Femur (tissue), 1 donor: ENCODE measurements at regions not wholly inside any gene's neighbourhood (a gene's known extent, or its start where the extent isn't known, plus 50 kb on each side); places are given as distances from the start of the nearest gene placed in this dataset.
"Not testable (repeated sequence)": the region's sequence is repeated elsewhere in the genome, so short reads cannot be mapped to it uniquely, and the experiment has no call there.

Experiments used
- DNase-seq: peaks from one replicate; pipeline ENCODE4 v3.0.0-alpha.2; 2017

DNA sequence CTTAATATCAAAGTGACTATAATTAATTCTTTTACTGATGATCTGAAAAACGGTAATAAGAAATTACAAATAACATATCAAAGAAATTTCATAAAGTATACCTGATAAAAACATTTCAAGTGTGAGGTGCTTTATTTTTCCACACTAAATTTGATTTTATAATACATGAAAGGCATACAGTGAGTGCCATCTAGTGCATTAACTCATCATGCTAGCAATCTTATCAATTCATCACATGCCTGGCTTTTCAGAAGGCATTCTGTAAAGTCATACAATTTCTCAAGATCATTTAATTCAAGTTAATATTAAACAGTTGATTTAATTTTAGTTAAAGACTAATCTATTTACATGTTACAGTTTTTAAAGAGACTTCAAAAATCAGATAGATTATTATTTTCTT is 1020.9 kb downstream of the GATA3 start:
- no peak for DNase-seq

DNA sequence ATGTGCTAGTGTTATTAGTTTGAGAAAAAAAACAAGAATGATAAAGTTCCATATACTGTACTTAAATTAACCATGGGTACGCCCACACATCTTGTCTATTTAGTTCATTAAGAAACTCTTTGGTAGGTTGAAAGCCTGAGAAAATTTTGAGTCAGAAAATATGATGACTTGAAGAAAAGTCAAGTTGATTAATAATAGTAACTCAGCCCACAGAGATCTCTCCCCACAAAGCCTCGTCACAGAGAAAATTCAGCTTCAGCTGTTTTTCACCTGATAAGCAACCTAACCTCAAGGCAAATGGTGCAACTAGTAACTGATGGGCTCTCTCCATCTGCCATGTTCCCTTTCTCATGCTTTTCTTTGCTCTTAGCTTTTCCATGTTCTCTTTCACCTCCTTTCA is 1021.6 kb downstream of the GATA3 start:
- DNase-seq = no peak

- no peak for DNase-seq
Measured at GRCh38 chr10:9081253-9081652, 1026.8 kb downstream of the GATA3 start.

GRCh38 chr10:9081961-9082360 is 1027.5 kb downstream of the GATA3 start:
- DNase-seq = no peak

- DNase-seq = no peak
Measured at GRCh38 chr10:9091530-9092093, 1037.1 kb downstream of the GATA3 start.

DNA sequence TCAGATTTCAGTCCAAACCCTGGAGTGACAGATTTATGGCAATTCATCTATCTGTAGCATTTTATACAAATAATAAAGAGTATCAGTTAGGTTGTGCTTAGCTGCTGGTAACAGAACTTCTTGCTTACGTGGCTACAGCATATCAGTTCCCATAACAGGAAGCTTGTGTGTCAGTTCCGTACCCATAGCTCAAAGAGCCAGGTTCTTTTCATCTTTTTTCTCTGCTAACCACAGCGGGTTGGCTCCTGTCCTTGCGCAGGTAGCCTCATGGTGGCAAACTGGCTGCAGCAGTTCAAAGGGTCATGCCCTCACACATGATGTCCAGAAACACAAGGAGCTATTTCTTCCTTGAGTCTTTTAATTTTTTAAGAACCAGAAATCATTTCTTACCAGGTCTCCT is 1041.8 kb downstream of the GATA3 start:
- no peak for DNase-seq

- no peak for DNase-seq
Measured at GRCh38 chr10:9097206-9097990, 1042.9 kb downstream of the GATA3 start.

DNA sequence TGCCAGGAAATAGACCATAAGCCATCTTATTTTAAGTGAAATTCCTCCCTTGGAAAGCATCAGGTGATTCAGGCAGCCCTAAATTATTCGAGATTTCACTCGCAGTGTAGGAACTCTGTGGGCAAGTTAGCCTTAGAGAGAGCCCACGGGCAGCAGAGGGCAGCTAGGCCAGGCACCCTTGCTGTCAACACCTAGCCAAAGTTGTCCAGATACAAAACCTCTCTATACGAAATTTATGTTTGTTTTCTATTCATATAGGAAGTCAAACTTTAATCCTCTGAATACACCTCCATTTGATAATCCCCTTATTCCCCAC is 1043.5 kb downstream of the GATA3 start:
- no peak for DNase-seq

- DNase-seq = no peak
Measured at GRCh38 chr10:9102026-9102425, 1047.5 kb downstream of the GATA3 start.

DNA sequence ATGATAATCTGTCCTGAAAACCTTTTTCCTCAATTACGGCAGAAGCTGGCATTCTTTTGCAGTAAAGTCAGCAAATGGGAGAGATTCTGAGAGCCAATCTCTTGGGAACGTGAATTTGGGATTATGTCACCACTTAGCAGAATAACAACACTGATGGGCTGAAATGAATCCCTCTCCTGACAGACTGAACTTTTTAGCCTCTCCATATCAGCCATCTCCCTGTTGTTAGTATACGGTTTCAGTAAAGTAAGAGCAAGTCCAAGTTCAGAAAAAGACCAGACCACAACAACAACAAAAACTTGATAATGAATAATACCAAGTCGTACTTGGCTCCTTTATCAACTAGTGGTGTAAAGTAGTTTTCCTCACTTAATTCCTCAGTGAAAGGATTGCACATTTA is 1048.8 kb downstream of the GATA3 start:
- no peak for DNase-seq

DNA sequence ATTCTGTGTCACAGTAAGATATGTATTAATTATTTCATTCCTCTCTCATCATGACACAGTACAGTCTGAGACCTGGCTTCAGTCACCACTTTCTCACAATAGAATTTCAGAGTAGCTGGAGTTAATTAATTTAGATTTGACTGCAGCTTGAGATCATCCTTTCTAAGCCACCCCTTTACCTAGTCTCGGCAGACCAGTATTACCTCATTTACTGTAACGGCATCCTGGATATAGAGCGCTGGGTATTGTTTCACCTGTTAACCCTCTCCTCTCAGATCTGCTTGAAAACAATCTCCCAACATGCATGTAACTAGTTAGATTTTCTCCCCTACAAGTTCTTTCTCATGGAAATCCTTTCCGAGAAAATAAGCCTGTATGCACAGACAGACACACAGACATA is 1057.5 kb downstream of the GATA3 start:
- DNase-seq = no peak

GRCh38 chr10:9126728-9127127 is 1072.2 kb downstream of the GATA3 start:
- no peak for DNase-seq

DNA sequence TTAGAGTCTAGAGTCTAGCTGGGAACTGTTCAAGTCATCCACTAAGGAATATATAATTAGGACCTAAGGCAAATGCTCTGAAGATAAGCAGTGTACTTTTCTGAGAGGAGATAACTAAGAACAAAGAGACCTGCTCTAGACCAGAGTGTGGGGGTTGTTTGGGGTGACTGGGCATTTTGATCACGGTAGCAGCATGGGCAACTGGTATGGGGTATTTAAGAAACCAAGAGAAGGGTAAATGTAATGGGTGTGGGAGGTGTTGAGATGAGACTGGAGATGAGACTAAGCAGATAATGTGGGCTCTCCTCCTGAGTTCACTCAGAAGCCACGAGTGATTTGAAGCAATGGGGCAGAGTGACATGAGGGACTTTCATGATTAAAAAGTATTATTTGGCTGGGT is 1082.9 kb downstream of the GATA3 start:
- DNase-seq = no peak

DNA sequence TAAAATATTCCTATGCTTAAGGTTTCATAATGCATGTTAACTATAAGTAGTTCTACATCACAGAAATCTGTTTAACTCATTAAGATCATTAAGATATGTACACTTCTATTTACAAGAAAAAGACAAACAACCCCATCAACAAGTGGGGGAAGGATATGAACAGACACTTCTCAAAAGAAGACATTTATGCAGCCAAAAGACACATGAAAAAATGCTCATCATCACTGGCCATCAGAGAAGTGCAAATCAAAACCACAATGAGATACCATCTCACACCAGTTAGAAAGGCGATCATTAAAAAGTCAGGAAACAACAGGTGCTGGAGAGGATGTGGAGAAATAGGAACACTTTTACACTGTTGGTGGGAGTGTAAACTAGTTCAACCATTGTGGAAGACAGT is 1084.3 kb downstream of the GATA3 start:
- not testable (repeated sequence) for DNase-seq

DNA sequence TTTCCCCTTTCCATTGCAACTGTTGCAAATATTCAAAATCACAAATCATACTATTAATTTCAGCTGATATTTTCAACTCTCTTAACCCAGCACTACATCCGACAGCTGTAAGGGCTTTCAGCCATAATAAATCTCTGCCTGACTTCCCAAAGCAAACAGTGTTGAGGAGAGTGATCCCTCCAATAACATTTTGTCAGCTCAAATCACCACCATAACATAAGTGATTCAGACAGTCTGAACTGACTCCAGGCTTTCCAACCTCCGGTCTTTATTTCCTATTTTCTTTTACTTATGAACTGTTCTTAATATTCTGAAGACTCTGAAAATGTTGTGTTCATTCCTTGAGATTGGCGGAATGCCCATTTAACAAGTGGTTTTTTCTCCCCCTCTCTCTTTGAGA is 1085.9 kb downstream of the GATA3 start:
- no peak for DNase-seq

DNA sequence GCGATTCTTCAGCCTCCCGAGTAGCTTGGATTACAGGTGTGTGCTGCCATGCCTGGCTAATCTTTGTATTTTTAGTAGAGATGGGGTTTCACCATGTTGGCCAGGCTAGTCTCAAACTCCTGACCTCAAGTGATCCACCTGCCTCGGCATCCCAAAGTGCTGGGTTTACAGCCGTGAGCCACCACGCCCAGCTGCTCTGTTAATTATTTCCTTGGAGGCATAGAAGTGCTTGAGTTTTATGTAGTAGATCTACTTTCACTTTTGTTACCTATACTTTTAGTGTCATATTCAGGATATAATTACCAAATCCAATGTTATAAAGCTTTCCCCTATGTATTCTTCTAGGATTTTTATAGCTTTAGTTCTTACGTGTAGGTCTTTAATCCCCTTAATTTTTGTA is 1093.0 kb downstream of the GATA3 start:
- DNase-seq = no peak

- DNase-seq = no peak
Measured at GRCh38 chr10:9149134-9149533, 1094.6 kb downstream of the GATA3 start.

- DNase-seq = not testable (repeated sequence)
Measured at GRCh38 chr10:9153057-9153456, 1098.6 kb downstream of the GATA3 start.

DNA sequence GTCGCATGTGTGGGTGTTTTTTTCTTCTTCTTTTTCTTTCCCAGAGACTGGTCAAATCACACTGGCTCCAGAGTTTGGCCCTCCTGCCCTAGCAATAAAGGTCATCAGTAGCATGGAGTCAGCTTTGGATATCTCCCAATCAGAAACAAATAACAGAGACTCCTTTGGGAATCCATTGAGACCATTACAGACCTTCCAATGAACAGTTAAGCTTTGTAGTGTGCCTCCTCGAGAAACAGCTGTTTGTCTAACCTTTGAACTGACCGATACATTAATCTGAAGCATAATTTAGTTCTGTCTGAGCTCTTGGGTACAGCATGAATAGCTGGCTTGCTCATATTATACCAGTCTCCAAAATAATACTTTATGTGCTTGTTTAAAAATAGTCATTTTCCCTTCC is 1103.2 kb downstream of the GATA3 start:
- DNase-seq = no peak

DNA sequence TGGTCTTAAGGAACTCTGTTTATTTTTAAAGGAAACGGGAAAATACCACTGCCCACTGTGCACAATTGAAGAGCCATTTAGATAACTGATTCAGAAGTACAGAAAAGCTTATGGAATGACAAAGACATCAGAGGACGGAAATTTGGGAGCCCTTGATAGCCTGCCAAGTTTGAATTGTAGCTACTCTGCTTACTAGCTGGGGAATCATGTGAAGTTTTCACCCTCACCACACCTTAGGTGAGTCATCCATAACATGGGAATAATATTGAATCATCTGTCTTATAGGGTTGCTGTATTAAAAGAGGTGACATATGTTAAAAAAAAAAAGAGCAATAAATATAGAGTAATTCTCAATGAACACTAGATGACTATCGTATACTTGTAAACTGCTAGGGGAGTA is 1104.2 kb downstream of the GATA3 start:
- no peak for DNase-seq

GRCh38 chr10:9160275-9160674 is 1105.8 kb downstream of the GATA3 start:
- DNase-seq = no peak

GRCh38 chr10:9163699-9164098 is 1109.2 kb downstream of the GATA3 start:
- no peak for DNase-seq

DNA sequence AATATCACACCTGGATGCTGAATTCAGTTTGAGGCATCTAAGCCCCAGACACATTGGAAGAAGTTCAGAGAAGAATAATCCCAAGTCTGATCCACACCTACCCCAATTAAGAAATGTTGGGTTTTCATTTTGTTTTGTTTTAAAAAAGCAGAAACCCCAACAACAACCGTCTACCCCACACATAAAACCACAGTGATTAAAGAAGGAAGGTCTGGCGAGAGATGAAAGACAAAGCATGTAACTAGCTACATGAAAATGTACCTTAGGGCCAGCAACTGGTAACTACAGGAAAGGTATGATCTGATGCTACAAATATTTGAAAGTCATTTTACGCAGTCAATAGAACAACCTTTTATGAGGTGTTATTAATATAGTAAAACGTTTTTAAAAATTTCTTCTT is 1112.3 kb downstream of the GATA3 start:
- no peak for DNase-seq

- DNase-seq = no peak
Measured at GRCh38 chr10:9172276-9172675, 1117.8 kb downstream of the GATA3 start.

- no peak for DNase-seq
Measured at GRCh38 chr10:9175200-9175599, 1120.7 kb downstream of the GATA3 start.
